Keratinocyte (primary cell): ENCODE measurements at regions not wholly inside any gene's neighbourhood (a gene's known extent, or its start where the extent isn't known, plus 50 kb on each side); places are given as distances from the start of the nearest gene placed in this dataset.

Experiments
- DNase-seq: peaks from one replicate; pipeline ENCODE4 v3.0.0-alpha.2; 2011; ENCODE audit warnings: low read depth, missing footprints, low spot score
- FAIRE-seq: peaks from 2 replicates; lab custom pipeline; 2011; peaks lifted over from hg19 to GRCh38; lab: Jason Lieb, UNC
- H2AFZ ChIP-seq: 2 replicates; pipeline ENCODE4 v1.6.0; 2012; ENCODE audit warnings: low read length, control low read depth, inconsistent platforms; ENCODE audit not compliant: control insufficient read depth
- H3K27ac ChIP-seq: 2 replicates; pipeline ENCODE4 v1.5.1; 2011; ENCODE audit warnings: low read length; ENCODE audit not compliant: control insufficient read depth, insufficient read depth
- H3K27me3 ChIP-seq: 3 replicates; pipeline ENCODE4 v1.6.0; 2011; ENCODE audit warnings: low read length; ENCODE audit not compliant: control insufficient read depth, insufficient read depth; ENCODE audit errors: extremely low read depth
- H3K36me3 ChIP-seq, 2 experiments: 2 replicates in 1 of 2; 3 replicates in 1 of 2; pipeline ENCODE4 v1.5.1; 2011; ENCODE audit warnings: low read length in 2 of 2, mild to moderate bottlenecking in 1 of 2; ENCODE audit not compliant: control insufficient read depth in 2 of 2, insufficient read depth in 2 of 2; ENCODE audit errors: extremely low read depth in 1 of 2
- H3K4me1 ChIP-seq: 3 replicates; pipeline ENCODE4 v1.5.1; 2011; ENCODE audit warnings: low read length; ENCODE audit not compliant: control insufficient read depth, insufficient read depth; ENCODE audit errors: extremely low read depth
- H3K4me2 ChIP-seq: 3 replicates; pipeline ENCODE4 v1.6.0; 2011; ENCODE audit warnings: low read depth, low read length; ENCODE audit not compliant: control insufficient read depth, insufficient read depth; ENCODE audit errors: extremely low read depth
- H3K4me3 ChIP-seq, 3 experiments: fragments of 200-600 bp in 1 of 3; sonication (generic) in 1 of 3; 2 replicates in 2 of 3; 3 replicates in 1 of 3; pipeline ENCODE4 v1.5.1; 2011 to 2016; ENCODE audit warnings: low read length in 3 of 3, mild to moderate bottlenecking in 3 of 3, control low read depth in 2 of 3, inconsistent platforms in 1 of 3, low read depth in 1 of 3, mixed read lengths in 1 of 3, mixed run types in 1 of 3, moderate library complexity in 1 of 3; ENCODE audit not compliant: control insufficient read depth in 2 of 3, insufficient read depth in 2 of 3; ENCODE audit errors: extremely low read depth in 1 of 3
- H3K79me2 ChIP-seq: 2 replicates; pipeline ENCODE4 v1.6.0; 2012; ENCODE audit warnings: low read length; ENCODE audit not compliant: control insufficient read depth, insufficient read depth
- H3K9ac ChIP-seq: 3 replicates; pipeline ENCODE4 v1.6.0; 2011; ENCODE audit warnings: low read length; ENCODE audit not compliant: control insufficient read depth, insufficient read depth; ENCODE audit errors: extremely low read depth
- H3K9me1 ChIP-seq: 3 replicates; pipeline ENCODE4 v1.6.0; 2011; ENCODE audit warnings: low read length; ENCODE audit not compliant: control insufficient read depth, insufficient read depth; ENCODE audit errors: extremely low read depth
- H3K9me3 ChIP-seq: 2 replicates; pipeline ENCODE4 v1.5.1; 2012; ENCODE audit warnings: low read depth, low read length; ENCODE audit not compliant: control insufficient read depth
- H4K20me1 ChIP-seq: 3 replicates; pipeline ENCODE4 v1.6.0; 2011; ENCODE audit warnings: low read length; ENCODE audit not compliant: control insufficient read depth, insufficient read depth; ENCODE audit errors: extremely low read depth
- EZH2 ChIP-seq: IDR thresholded peaks from one replicate; pipeline ENCODE4 v1.6.1; 2012; ENCODE audit warnings: inconsistent platforms, mild to moderate bottlenecking, low read length, moderate library complexity
- dilution Hi-C: fragments of 300-500 bp; cut with MboI; formaldehyde crosslinking; loops from one replicate; pipeline ENCODE4 v1.7.0; 2020; ENCODE audit warnings: low sequenced_read_pairs; ENCODE audit not compliant: extremely low pct_ligation_motif_present
- TF ChIP-seq, protein P1 (sequence below), 3 experiments: IDR thresholded peaks in 1 of 3; conservative IDR thresholded peaks in 1 of 3; optimal IDR thresholded peaks in 1 of 3; 2 replicates in 2 of 3; 3 replicates in 1 of 3; pipeline versions ENCODE3 to v1.5.1; 2011; ENCODE audit warnings: low read length in 3 of 3, mild to moderate bottlenecking in 3 of 3, moderate library complexity in 2 of 3, control low read depth in 1 of 3, inconsistent platforms in 1 of 3; ENCODE audit not compliant: insufficient read depth in 2 of 3; ENCODE audit errors: extremely low read depth in 1 of 3

- H3K36me3 ChIP-seq = no peaks in the 10 kb centered on the region
- no peaks in the 10 kb centered on the region for H3K27me3 ChIP-seq
- H3K27ac ChIP-seq = peak overlapping the region; percentile 80
- no peak for FAIRE-seq
- no peaks in the 10 kb centered on the region for H3K9me1 ChIP-seq
- H3K4me1 ChIP-seq = peaks cover 21% of the 10 kb centered on the region
- H4K20me1 ChIP-seq = no peaks in the 10 kb centered on the region
- H2AFZ ChIP-seq = peak overlapping the region; percentile 90
- peak overlapping the region; percentile 73 for H3K9ac ChIP-seq
- no peaks in the 10 kb centered on the region for H3K9me3 ChIP-seq
- peak overlapping the region; percentile 46 to 74 (median 73) for H3K4me3 ChIP-seq
- TF ChIP-seq, protein P1, sequence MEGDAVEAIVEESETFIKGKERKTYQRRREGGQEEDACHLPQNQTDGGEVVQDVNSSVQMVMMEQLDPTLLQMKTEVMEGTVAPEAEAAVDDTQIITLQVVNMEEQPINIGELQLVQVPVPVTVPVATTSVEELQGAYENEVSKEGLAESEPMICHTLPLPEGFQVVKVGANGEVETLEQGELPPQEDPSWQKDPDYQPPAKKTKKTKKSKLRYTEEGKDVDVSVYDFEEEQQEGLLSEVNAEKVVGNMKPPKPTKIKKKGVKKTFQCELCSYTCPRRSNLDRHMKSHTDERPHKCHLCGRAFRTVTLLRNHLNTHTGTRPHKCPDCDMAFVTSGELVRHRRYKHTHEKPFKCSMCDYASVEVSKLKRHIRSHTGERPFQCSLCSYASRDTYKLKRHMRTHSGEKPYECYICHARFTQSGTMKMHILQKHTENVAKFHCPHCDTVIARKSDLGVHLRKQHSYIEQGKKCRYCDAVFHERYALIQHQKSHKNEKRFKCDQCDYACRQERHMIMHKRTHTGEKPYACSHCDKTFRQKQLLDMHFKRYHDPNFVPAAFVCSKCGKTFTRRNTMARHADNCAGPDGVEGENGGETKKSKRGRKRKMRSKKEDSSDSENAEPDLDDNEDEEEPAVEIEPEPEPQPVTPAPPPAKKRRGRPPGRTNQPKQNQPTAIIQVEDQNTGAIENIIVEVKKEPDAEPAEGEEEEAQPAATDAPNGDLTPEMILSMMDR (optimal IDR thresholded peaks at IDR 0.05 in 1 of 3, IDR thresholded peaks at IDR 0.05 in 1 of 3, conservative IDR thresholded peaks at IDR 0.05 in 1 of 3; ENCODE audit: extremely low read depth in 1 of 3, insufficient read depth in 2 of 3, low read length in 3 of 3) = peak in 1 of 3 experiments; percentile 92
- no peak for TF ChIP-seq EZH2
- H3K4me2 ChIP-seq = peak overlapping the region; percentile 91
- dilution Hi-C loops = no loop called here
- DNase-seq = no peak
- H3K79me2 ChIP-seq = no peaks in the 10 kb centered on the region
Observed at GRCh38 chr3:127455541-127456450, 134.7 kb downstream of the TPRA1 start.

- Histone ChIP-seq H3K79me2 (no peaks in the 10 kb centered on the region), H3K4me2 (peak overlapping the region; percentile 91), H3K4me1 (peaks cover 21% of the 10 kb centered on the region), H3K9me3 (no peaks in the 10 kb centered on the region), H3K27me3 (no peaks in the 10 kb centered on the region), H2AFZ (no peak overlapping the region), H4K20me1 (no peaks in the 10 kb centered on the region), H3K27ac (no peak overlapping the region), H3K4me3 (no peak overlapping the region), H3K9me1 (no peaks in the 10 kb centered on the region), H3K9ac (no peak overlapping the region), H3K36me3 (no peaks in the 10 kb centered on the region)
- DNase-seq = no peak
- FAIRE-seq = no peak
- dilution Hi-C loops = no loop called here
- TF ChIP-seq EZH2 = no peak
- TF ChIP-seq, protein P1 (optimal IDR thresholded peaks at IDR 0.05 in 1 of 3, IDR thresholded peaks at IDR 0.05 in 1 of 3, conservative IDR thresholded peaks at IDR 0.05 in 1 of 3; ENCODE audit: extremely low read depth in 1 of 3, insufficient read depth in 2 of 3, low read length in 3 of 3) = no peak
Observed at GRCh38 chr3:127454968-127455367, 135.6 kb downstream of the TPRA1 start.
